HEK293T (cell line): ENCODE measurements at regions not wholly inside any gene's neighbourhood (a gene's known extent, or its start where the extent isn't known, plus 50 kb on each side); places are given as distances from the start of the nearest gene placed in this dataset.

Experiments used
- BHLHE40 ChIP-seq: fragments of 450-650 bp; IDR thresholded peaks from 2 replicates; pipeline ENCODE4 v1.6.1; 2016; ENCODE audit warnings: mild to moderate bottlenecking, moderate library complexity, borderline replicate concordance
- ELF4 ChIP-seq: fragments of 450-650 bp; IDR thresholded peaks from 2 replicates; pipeline ENCODE4 v1.6.1; 2017; ENCODE audit warnings: antibody characterized with exemption
- FOXK2 ChIP-seq: fragments of 450-650 bp; IDR thresholded peaks from 2 replicates; pipeline ENCODE4 v1.6.1; 2016; ENCODE audit warnings: mild to moderate bottlenecking
- FOXM1 ChIP-seq: fragments of 450-650 bp; IDR thresholded peaks from 2 replicates; pipeline ENCODE4 v1.6.1; 2017; ENCODE audit warnings: mild to moderate bottlenecking, borderline replicate concordance
- L3MBTL2 ChIP-seq: fragments of 450-650 bp; conservative IDR thresholded peaks from 2 replicates; pipeline ENCODE4 v1.6.1; 2016; ENCODE audit warnings: mild to moderate bottlenecking
- LEF1 ChIP-seq: fragments of 450-650 bp; IDR thresholded peaks from 2 replicates; pipeline ENCODE4 v1.6.1; 2017; ENCODE audit warnings: mild to moderate bottlenecking, borderline replicate concordance
- NFRKB ChIP-seq: fragments of 450-650 bp; IDR thresholded peaks from 2 replicates; pipeline ENCODE4 v1.6.1; 2016; ENCODE audit warnings: mild to moderate bottlenecking, moderate library complexity
- SP1 ChIP-seq: fragments of 450-650 bp; IDR thresholded peaks from 2 replicates; pipeline ENCODE4 v1.6.1; 2017
- SUZ12 ChIP-seq: fragments of 450-650 bp; IDR thresholded peaks from 2 replicates; pipeline ENCODE4 v1.6.1; 2016; ENCODE audit warnings: mild to moderate bottlenecking
- TARDBP ChIP-seq: fragments of 450-650 bp; IDR thresholded peaks from 2 replicates; pipeline ENCODE4 v1.6.1; 2016
- ZNF384 ChIP-seq: fragments of 450-650 bp; IDR thresholded peaks from 2 replicates; pipeline ENCODE4 v1.6.1; 2016
- TF ChIP-seq, protein P1 (sequence below): fragments of 450-650 bp; IDR thresholded peaks from 2 replicates; pipeline ENCODE4 v1.6.1; 2016

DNA sequence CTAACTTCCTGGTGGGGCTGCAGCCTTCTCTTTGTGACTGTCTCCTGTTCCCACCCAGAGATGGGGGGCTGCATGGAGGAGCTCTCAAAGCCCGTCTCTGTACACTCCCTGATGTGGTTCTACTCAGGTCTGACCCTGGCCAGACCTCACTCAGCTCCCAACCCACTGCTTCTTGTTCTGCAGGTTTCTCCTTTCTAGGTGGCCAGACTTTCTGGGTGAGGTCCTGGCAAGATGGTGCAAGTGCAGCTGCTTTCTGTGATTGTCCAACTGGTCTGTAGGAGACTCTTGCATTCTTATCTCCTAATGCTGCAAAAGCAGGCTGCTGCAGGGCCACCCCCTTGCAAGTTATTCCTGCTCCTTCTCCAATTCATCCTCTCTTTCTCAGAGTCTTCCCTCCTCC lies 77.4 kb upstream of the XCR1 start:
- TF ChIP-seq, protein P1, sequence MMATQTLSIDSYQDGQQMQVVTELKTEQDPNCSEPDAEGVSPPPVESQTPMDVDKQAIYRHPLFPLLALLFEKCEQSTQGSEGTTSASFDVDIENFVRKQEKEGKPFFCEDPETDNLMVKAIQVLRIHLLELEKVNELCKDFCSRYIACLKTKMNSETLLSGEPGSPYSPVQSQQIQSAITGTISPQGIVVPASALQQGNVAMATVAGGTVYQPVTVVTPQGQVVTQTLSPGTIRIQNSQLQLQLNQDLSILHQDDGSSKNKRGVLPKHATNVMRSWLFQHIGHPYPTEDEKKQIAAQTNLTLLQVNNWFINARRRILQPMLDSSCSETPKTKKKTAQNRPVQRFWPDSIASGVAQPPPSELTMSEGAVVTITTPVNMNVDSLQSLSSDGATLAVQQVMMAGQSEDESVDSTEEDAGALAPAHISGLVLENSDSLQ: no peak
- no peak for TF ChIP-seq FOXM1
- TF ChIP-seq FOXK2: no peak
- no peak for TF ChIP-seq BHLHE40
- no peak for TF ChIP-seq ELF4
- no peak for TF ChIP-seq NFRKB
- no peak for TF ChIP-seq LEF1
- no peak for TF ChIP-seq SUZ12
- no peak for TF ChIP-seq SP1
- TF ChIP-seq ZNF384: no peak
- no peak for TF ChIP-seq TARDBP
- TF ChIP-seq L3MBTL2: no peak
